ENCODE measurements at regions not wholly inside any gene's neighbourhood (a gene's known extent, or its start where the extent isn't known, plus 50 kb on each side); places are given as distances from the start of the nearest gene placed in this dataset.

DNA sequence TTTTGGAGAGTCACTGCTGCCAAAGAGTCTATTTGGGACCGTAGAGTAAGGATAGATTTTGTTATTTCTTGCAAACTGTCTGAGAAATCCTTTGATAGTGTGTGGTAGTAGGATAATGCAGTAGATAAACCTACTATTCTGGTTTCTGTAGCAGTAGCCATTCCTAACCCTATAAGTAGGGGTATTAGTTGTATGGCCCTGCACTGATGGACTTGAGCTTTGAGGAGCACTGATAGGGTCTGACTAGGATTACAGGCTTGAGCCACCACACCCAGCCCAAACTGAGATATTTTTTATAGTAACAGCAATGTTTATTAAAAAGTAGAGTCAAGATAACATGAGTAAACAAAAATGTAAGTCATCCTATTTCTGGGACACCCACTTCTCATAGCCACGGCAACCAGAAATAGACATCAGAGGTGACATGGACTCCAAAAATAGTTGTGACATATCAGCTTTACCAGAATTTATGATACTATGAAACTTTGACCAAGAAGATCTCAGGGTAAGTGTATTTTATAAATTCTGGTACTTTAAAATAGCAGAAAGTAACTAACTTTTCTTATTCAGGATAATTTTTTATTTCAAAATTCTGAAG is 479.1 kb downstream of the SUCLA2 start:
- TF ChIP-seq CTCF (optimal IDR thresholded peaks at IDR 0.05 in 1 of 3, IDR thresholded peaks at IDR 0.05 in 1 of 3, conservative IDR thresholded peaks at IDR 0.05 in 1 of 3; ENCODE audit: extremely low read depth in 1 of 3, insufficient read depth in 2 of 3, low read length in 3 of 3) = no peak
- no peak for TF ChIP-seq EZH2 (IDR thresholded peaks at IDR 0.05; ENCODE audit: low read length)
- no peak overlapping the region for H3K9ac ChIP-seq (ENCODE audit: control insufficient read depth, extremely low read depth, insufficient read depth, low read length)
- no peaks in the 10 kb centered on the region for H3K9me3 ChIP-seq (ENCODE audit: control insufficient read depth, low read depth, low read length)
- H3K4me3 ChIP-seq (ENCODE audit: control insufficient read depth in 2 of 3, extremely low read depth in 1 of 3, insufficient read depth in 2 of 3, low read depth in 1 of 3, low read length in 3 of 3) = no peak overlapping the region
- no peak overlapping the region for H3K4me2 ChIP-seq (ENCODE audit: control insufficient read depth, extremely low read depth, insufficient read depth, low read depth, low read length)
- no peaks in the 10 kb centered on the region for H4K20me1 ChIP-seq (ENCODE audit: control insufficient read depth, extremely low read depth, insufficient read depth, low read length)
- DNase-seq (ENCODE audit: low read depth, low spot score) (no peak), FAIRE-seq (no peak)
- H3K79me2 ChIP-seq (ENCODE audit: control insufficient read depth, insufficient read depth, low read length) = no peaks in the 10 kb centered on the region
- no peaks in the 10 kb centered on the region for H3K27me3 ChIP-seq (ENCODE audit: control insufficient read depth, extremely low read depth, insufficient read depth, low read length)
- no peaks in the 10 kb centered on the region for H3K4me1 ChIP-seq (ENCODE audit: control insufficient read depth, extremely low read depth, insufficient read depth, low read length)
- no peak overlapping the region for H2AFZ ChIP-seq (ENCODE audit: control insufficient read depth, low read length)
- H3K36me3 ChIP-seq (ENCODE audit: control insufficient read depth in 2 of 2, extremely low read depth in 1 of 2, insufficient read depth in 2 of 2, low read length in 2 of 2) = no peaks in the 10 kb centered on the region
- H3K27ac ChIP-seq (ENCODE audit: control insufficient read depth, insufficient read depth, low read length) = no peak overlapping the region
- dilution Hi-C loops (cut with MboI; ENCODE audit: extremely low pct_ligation_motif_present, low sequenced_read_pairs) = no loop called here
- H3K9me1 ChIP-seq (ENCODE audit: control insufficient read depth, extremely low read depth, insufficient read depth, low read length) = no peaks in the 10 kb centered on the region

- Histone ChIP-seq H3K9ac (ENCODE audit: control insufficient read depth, extremely low read depth, insufficient read depth, low read length) (no peak overlapping the region), H3K79me2 (ENCODE audit: control insufficient read depth, insufficient read depth, low read length) (no peaks in the 10 kb centered on the region), H3K27ac (ENCODE audit: control insufficient read depth, insufficient read depth, low read length) (no peak overlapping the region), H2AFZ (ENCODE audit: control insufficient read depth, low read length) (no peak overlapping the region), H3K9me1 (ENCODE audit: control insufficient read depth, extremely low read depth, insufficient read depth, low read length) (no peaks in the 10 kb centered on the region), H3K4me2 (ENCODE audit: control insufficient read depth, extremely low read depth, insufficient read depth, low read depth, low read length) (no peak overlapping the region), H3K36me3 (ENCODE audit: control insufficient read depth in 2 of 2, extremely low read depth in 1 of 2, insufficient read depth in 2 of 2, low read length in 2 of 2) (no peaks in the 10 kb centered on the region), H3K4me1 (ENCODE audit: control insufficient read depth, extremely low read depth, insufficient read depth, low read length) (no peaks in the 10 kb centered on the region), H3K9me3 (ENCODE audit: control insufficient read depth, low read depth, low read length) (no peaks in the 10 kb centered on the region), H4K20me1 (ENCODE audit: control insufficient read depth, extremely low read depth, insufficient read depth, low read length) (no peaks in the 10 kb centered on the region), H3K4me3 (ENCODE audit: control insufficient read depth in 2 of 3, extremely low read depth in 1 of 3, insufficient read depth in 2 of 3, low read depth in 1 of 3, low read length in 3 of 3) (no peak overlapping the region), H3K27me3 (ENCODE audit: control insufficient read depth, extremely low read depth, insufficient read depth, low read length) (no peaks in the 10 kb centered on the region)
- TF ChIP-seq EZH2 (IDR thresholded peaks at IDR 0.05; ENCODE audit: low read length) = no peak
- no peak for TF ChIP-seq CTCF (optimal IDR thresholded peaks at IDR 0.05 in 1 of 3, IDR thresholded peaks at IDR 0.05 in 1 of 3, conservative IDR thresholded peaks at IDR 0.05 in 1 of 3; ENCODE audit: extremely low read depth in 1 of 3, insufficient read depth in 2 of 3, low read length in 3 of 3)
- DNase-seq (ENCODE audit: low read depth, low spot score) (no peak), FAIRE-seq (no peak)
- dilution Hi-C loops (cut with MboI; ENCODE audit: extremely low pct_ligation_motif_present, low sequenced_read_pairs) = no loop called here
Observed at GRCh38 chr13:47519626-47520025, 481.4 kb downstream of the SUCLA2 start.
